ENCODE measurements at regions not wholly inside any gene's neighbourhood (a gene's known extent, or its start where the extent isn't known, plus 50 kb on each side); places are given as distances from the start of the nearest gene placed in this dataset.

DNA sequence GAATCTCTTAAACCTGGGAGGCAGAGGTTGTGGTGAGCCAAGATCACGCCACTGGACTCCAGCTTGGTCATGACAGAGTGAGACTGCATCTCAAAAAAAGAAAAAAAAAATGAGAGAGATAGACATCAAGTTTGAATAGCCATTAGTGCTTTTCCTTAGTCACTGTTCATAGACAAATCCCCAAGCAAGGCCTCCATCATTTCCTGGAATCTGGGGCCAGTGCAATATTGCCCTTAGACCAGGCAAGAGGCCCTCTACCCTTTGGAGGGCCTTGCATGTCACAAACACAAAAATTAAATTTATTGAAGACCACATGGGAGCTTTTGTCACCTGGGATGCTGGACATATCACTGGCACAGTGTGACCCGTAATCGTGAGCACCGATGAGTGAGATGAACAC, 141.5 kb downstream of the B3GNT2 start:
- no peak overlapping the region for H3K4me3 ChIP-seq (ENCODE audit: low read depth, low read length)
- TF ChIP-seq, protein P1, sequence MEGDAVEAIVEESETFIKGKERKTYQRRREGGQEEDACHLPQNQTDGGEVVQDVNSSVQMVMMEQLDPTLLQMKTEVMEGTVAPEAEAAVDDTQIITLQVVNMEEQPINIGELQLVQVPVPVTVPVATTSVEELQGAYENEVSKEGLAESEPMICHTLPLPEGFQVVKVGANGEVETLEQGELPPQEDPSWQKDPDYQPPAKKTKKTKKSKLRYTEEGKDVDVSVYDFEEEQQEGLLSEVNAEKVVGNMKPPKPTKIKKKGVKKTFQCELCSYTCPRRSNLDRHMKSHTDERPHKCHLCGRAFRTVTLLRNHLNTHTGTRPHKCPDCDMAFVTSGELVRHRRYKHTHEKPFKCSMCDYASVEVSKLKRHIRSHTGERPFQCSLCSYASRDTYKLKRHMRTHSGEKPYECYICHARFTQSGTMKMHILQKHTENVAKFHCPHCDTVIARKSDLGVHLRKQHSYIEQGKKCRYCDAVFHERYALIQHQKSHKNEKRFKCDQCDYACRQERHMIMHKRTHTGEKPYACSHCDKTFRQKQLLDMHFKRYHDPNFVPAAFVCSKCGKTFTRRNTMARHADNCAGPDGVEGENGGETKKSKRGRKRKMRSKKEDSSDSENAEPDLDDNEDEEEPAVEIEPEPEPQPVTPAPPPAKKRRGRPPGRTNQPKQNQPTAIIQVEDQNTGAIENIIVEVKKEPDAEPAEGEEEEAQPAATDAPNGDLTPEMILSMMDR (IDR thresholded peaks at IDR 0.05; ENCODE audit: low read depth, low read length), result no peak

DNA sequence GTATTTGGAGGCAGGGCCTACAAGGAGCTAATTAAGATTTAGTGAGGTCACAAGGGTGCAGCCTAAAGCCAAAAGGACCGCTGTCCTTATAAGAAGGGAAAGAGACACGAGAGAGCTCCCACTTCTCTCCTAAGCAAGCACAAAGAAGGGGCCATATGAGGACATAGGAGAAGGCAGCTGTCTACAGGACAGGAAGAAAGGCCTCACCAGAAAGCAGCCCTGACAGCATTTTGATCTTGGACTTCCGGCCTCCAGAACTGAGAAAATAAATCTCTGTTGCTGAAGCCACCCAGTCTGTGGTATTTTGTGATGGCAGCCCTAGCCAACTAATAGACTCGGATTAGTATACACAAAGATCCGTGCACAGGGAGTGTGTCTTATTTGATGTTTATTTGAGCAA, 139.7 kb downstream of the B3GNT2 start:
- H3K4me3 ChIP-seq (ENCODE audit: low read depth, low read length), result no peak overlapping the region
- TF ChIP-seq, protein P1 (IDR thresholded peaks at IDR 0.05; ENCODE audit: low read depth, low read length), result no peak

DNA sequence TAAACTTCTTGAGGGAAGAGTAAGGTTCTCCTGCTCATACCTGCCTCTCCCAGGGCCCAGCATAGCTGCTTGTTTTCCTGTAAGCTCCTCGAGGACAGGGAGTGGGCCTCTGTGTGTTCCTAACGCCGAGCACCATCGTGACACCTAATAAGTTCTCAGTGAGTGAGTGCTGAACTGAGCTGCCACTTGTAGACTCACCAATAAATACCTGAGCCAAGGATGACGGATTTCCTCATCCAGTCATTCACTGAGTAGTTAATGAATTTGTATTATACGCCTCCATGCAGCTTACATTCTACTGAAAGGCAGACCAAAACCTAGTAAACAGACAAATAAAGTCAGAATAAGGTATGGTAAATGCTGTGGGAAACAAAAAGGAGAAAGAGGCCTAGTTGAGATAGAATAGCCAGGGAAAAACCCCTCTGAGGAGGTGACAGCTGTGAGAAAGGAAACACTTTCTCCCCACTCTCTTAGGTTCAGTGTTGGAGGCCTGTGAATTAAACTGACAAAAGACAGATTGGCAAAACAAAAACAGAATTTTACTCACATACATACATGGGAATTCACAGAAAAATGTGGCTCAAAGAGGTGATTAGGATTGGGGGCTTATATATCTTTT, 138.6 kb downstream of the B3GNT2 start:
- no peak overlapping the region for H3K4me3 ChIP-seq (ENCODE audit: low read depth, low read length)
- TF ChIP-seq, protein P1 (IDR thresholded peaks at IDR 0.05; ENCODE audit: low read depth, low read length), result no peak

DNA sequence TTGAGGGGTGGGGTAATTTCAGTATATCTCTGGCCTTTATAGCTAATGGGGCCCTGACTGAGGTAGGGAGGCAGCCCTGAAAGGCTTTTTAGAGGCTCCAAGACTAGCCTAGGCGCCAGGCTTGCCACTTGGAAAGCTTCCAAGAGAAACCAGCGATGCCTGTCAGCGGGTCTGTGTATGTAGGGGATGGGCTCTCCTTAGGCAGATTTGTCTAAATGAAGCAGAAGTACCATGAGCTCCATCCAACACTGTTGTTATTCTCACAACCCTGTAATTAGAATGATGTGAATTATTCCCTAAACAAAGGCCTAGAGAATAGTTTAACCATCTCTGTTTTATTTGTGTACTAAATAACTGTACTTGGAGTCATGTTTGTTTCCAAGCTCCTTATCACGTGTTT, 138.1 kb downstream of the B3GNT2 start:
- H3K4me3 ChIP-seq (ENCODE audit: low read depth, low read length), result no peak overlapping the region
- TF ChIP-seq, protein P1 (IDR thresholded peaks at IDR 0.05; ENCODE audit: low read depth, low read length), result no peak

DNA sequence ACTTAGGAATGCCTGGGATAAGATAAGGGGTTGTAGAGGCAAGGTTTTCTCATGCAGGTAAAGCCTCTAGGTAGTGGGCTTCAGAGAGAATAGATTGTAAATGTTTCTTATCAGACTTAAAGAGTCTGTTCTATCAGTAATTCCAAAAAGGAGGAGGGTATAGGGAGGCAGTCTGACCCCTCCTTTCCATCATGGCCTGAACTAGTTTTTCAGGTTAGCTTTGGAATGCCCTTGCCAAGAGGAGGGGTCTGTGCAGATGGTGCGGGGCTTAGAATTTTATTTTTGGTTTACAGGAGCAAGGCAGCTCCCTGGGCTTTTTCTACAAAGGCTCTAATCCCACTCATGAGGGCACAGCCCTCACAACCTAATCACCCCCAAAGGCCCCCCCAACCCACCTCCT, 135.0 kb downstream of the B3GNT2 start:
- no peak overlapping the region for H3K4me3 ChIP-seq (ENCODE audit: low read depth, low read length)
- TF ChIP-seq, protein P1 (IDR thresholded peaks at IDR 0.05; ENCODE audit: low read depth, low read length), result no peak

DNA sequence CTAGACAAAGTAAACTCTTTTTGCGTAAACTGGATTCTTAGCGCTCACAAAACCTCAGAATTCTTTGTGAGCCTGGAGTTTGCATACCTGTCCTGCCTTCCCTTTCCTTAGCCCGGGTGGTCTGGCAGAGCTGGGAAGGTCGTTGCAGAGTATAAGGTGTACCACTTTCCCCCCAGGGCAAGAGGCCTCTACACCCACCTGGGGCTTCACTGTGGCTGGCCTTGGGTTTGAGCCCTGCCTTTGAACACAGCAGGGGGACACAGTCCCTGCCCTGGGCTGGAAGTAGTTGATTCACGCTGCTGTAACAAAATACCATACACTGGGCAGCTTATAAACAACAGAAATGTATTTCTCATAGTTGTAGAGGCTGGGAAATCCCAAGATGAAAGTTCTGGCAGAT, 133.9 kb downstream of the B3GNT2 start:
- TF ChIP-seq, protein P1 (IDR thresholded peaks at IDR 0.05; ENCODE audit: low read depth, low read length), result no peak
- no peak overlapping the region for H3K4me3 ChIP-seq (ENCODE audit: low read depth, low read length)

DNA sequence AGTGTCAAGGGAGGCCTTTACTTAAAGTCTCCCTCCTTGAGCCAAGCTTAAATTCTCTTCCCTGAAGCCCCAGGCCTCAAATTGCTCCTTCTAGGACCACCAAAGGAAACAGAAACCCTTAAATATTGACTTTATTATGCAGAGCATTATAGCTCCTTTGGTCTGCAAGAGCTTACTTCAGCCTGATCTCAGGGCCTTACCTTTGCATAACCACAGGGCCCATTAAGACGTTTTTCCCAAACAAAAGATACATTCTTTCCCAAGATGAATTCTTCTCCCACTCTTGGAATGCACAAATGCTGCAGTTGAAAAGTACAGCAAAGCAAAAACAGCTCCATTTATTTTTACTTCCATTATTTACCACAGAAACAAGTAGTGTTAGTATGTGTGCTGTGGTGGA, 130.8 kb downstream of the B3GNT2 start:
- TF ChIP-seq, protein P1 (IDR thresholded peaks at IDR 0.05; ENCODE audit: low read depth, low read length), result no peak
- no peak overlapping the region for H3K4me3 ChIP-seq (ENCODE audit: low read depth, low read length)
